Activated CD8-positive, alpha-beta memory T cell treated with anti-CD3 and anti-CD28 coated beads for 24 hours (primary cell): ENCODE measurements at regions not wholly inside any gene's neighbourhood (a gene's known extent, or its start where the extent isn't known, plus 50 kb on each side); places are given as distances from the start of the nearest gene placed in this dataset.
"Not testable (repeated sequence)": the region's sequence is repeated elsewhere in the genome, so short reads cannot be mapped to it uniquely, and the experiment has no call there.

Experiments used
- DNase-seq: peaks from one replicate; pipeline ENCODE4 v3.0.0-alpha.2; 2020

GRCh38 chr6:48596830-48597229, 485.8 kb upstream of the PTCHD4 start:
- no peak for DNase-seq

- not testable (repeated sequence) for DNase-seq
These were observed 480.2 kb upstream of the PTCHD4 start for GRCh38 chr6:48591158-48591557.

GRCh38 chr6:48584846-48585245, 473.8 kb upstream of the PTCHD4 start:
- no peak for DNase-seq

- no peak for DNase-seq
These were observed 459.7 kb upstream of the PTCHD4 start for GRCh38 chr6:48570656-48571055.

- DNase-seq = no peak
These were observed 457.9 kb upstream of the PTCHD4 start for GRCh38 chr6:48568856-48569255.

- DNase-seq = no peak
These were observed 456.0 kb upstream of the PTCHD4 start for GRCh38 chr6:48567016-48567415.

- no peak for DNase-seq
These were observed 453.2 kb upstream of the PTCHD4 start for GRCh38 chr6:48564036-48564820.

- DNase-seq = no peak
These were observed 452.4 kb upstream of the PTCHD4 start for GRCh38 chr6:48563433-48563832.

- no peak for DNase-seq
These were observed 449.4 kb upstream of the PTCHD4 start for GRCh38 chr6:48560408-48560807.

- no peak for DNase-seq
These were observed 442.6 kb upstream of the PTCHD4 start for GRCh38 chr6:48553467-48554189.

GRCh38 chr6:48552905-48553304, 441.9 kb upstream of the PTCHD4 start:
- no peak for DNase-seq

- DNase-seq = no peak
These were observed 439.6 kb upstream of the PTCHD4 start for GRCh38 chr6:48550603-48551002.

GRCh38 chr6:48542191-48542590, 431.2 kb upstream of the PTCHD4 start:
- DNase-seq = no peak

GRCh38 chr6:48541649-48542048, 430.7 kb upstream of the PTCHD4 start:
- DNase-seq = no peak

- DNase-seq = no peak
These were observed 424.6 kb upstream of the PTCHD4 start for GRCh38 chr6:48535582-48536009.

GRCh38 chr6:48530978-48531377, 420.0 kb upstream of the PTCHD4 start:
- not testable (repeated sequence) for DNase-seq

- DNase-seq = no peak
These were observed 414.9 kb upstream of the PTCHD4 start for GRCh38 chr6:48525849-48526248.

- no peak for DNase-seq
These were observed 410.0 kb upstream of the PTCHD4 start for GRCh38 chr6:48520951-48521350.

GRCh38 chr6:48512390-48512789, 401.4 kb upstream of the PTCHD4 start:
- no peak for DNase-seq

GRCh38 chr6:48511378-48511777, 400.4 kb upstream of the PTCHD4 start:
- DNase-seq = no peak

- no peak for DNase-seq
These were observed 394.6 kb upstream of the PTCHD4 start for GRCh38 chr6:48505621-48506020.

- DNase-seq = not testable (repeated sequence)
These were observed 382.4 kb upstream of the PTCHD4 start for GRCh38 chr6:48493432-48493831.

GRCh38 chr6:48490658-48491057, 379.7 kb upstream of the PTCHD4 start:
- DNase-seq = no peak

GRCh38 chr6:48486876-48487275, 375.9 kb upstream of the PTCHD4 start:
- no peak for DNase-seq
